ENCODE measurements at regions not wholly inside any gene's neighbourhood (a gene's known extent, or its start where the extent isn't known, plus 50 kb on each side); places are given as distances from the start of the nearest gene placed in this dataset.

DNA sequence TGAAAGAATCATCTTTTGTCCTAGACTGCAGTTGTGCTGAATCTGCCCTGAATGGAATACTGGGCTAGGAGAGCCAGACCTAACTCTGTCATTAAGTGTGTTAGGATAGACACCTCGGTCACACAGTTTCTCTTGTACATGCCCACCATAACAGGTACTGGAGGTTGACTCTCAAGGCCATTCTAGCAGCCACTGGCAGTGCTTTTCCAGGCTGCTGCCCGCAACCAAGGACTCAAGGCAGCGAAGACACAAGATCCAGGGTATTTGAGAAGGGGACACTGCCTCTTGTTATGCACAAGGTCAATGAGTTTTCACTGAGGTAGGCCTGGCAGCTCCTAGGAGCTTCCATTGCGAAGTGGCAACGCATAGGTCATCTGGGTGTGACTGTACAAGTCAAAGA lies 70.6 kb upstream of the ZNF746 start:
- TF ChIP-seq, protein P1, sequence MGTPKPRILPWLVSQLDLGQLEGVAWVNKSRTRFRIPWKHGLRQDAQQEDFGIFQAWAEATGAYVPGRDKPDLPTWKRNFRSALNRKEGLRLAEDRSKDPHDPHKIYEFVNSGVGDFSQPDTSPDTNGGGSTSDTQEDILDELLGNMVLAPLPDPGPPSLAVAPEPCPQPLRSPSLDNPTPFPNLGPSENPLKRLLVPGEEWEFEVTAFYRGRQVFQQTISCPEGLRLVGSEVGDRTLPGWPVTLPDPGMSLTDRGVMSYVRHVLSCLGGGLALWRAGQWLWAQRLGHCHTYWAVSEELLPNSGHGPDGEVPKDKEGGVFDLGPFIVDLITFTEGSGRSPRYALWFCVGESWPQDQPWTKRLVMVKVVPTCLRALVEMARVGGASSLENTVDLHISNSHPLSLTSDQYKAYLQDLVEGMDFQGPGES (IDR thresholded peaks at IDR 0.05; ENCODE audit: low read depth, low read length), result no peak
- TF ChIP-seq MXI1 (IDR thresholded peaks at IDR 0.05; ENCODE audit: low read depth, low read length), result no peak
- TF ChIP-seq ELF1 (IDR thresholded peaks at IDR 0.05), result no peak
- TF ChIP-seq JUND (IDR thresholded peaks at IDR 0.05), result no peak
- no peak for TF ChIP-seq RFX5 (IDR thresholded peaks at IDR 0.05; ENCODE audit: low read length)
- no peak for TF ChIP-seq FOXM1 (IDR thresholded peaks at IDR 0.05; ENCODE audit: low read depth)
- TF ChIP-seq RCOR1 (IDR thresholded peaks at IDR 0.05; ENCODE audit: low read length), result no peak
- no peak for TF ChIP-seq SMC3 (IDR thresholded peaks at IDR 0.05; ENCODE audit: low read depth, low read length)
- no peak for TF ChIP-seq FOSL2 (IDR thresholded peaks at IDR 0.05; ENCODE audit: borderline replicate concordance, low read depth)
- TF ChIP-seq, protein P2, sequence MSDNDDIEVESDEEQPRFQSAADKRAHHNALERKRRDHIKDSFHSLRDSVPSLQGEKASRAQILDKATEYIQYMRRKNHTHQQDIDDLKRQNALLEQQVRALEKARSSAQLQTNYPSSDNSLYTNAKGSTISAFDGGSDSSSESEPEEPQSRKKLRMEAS (IDR thresholded peaks at IDR 0.05; ENCODE audit: low read depth), result no peak
- TF ChIP-seq, protein P3, sequence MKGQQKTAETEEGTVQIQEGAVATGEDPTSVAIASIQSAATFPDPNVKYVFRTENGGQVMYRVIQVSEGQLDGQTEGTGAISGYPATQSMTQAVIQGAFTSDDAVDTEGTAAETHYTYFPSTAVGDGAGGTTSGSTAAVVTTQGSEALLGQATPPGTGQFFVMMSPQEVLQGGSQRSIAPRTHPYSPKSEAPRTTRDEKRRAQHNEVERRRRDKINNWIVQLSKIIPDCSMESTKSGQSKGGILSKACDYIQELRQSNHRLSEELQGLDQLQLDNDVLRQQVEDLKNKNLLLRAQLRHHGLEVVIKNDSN (IDR thresholded peaks at IDR 0.05; ENCODE audit: borderline replicate concordance, low read depth), result no peak
- ChIA-PET POLR2A (no interaction called here), CTCF (interaction anchor here (2.1 kb wide), 1 partner anchor 57 kb away, joined by 5 read pairs; no protein-coding TSS in a partner anchor)
- Histone ChIP-seq H3K4me1 (ENCODE audit: control insufficient read depth in 1 of 2, insufficient read depth in 2 of 2, low read depth in 1 of 2, low read length in 1 of 2) (no peaks in the 10 kb centered on the region; a peak in 1 of 4 replicates), H3K27ac (ENCODE audit: low read depth in 2 of 2, low read length in 1 of 2) (no peak overlapping the region), H3K4me2 (no peak overlapping the region), H3K9ac (no peak overlapping the region), H3K9me3 (peaks cover 32% of the 10 kb centered on the region; the same call in 1 of the 2 replicates), H3K9me2 (no peaks in the 10 kb centered on the region), H3K4me3 (ENCODE audit: low read depth in 2 of 2, low read length in 1 of 2) (no peak overlapping the region), H3F3A (replicated peaks; ENCODE audit: insufficient read depth) (no peaks in the 10 kb centered on the region), H4K20me1 (ENCODE audit: insufficient read depth) (no peaks in the 10 kb centered on the region; the same call in 1 of the 2 replicates), H3K36me3 (replicated peaks in 1 of 2; ENCODE audit: control insufficient read depth in 1 of 2, insufficient read depth in 2 of 2, low read length in 1 of 2) (peaks cover 31 to 64% of the 10 kb centered on the region in 2 experiments), H3K27me3 (ENCODE audit: insufficient read depth) (no peaks in the 10 kb centered on the region), H2AFZ (ENCODE audit: low read depth) (no peak overlapping the region), H3K79me2 (ENCODE audit: insufficient read depth) (peaks cover 16% of the 10 kb centered on the region)
- DNase-seq, result no peak
- WGBS (ENCODE audit: low lambda C conversion rate), result 91% methylated on average over 5 of the region's 5 CpGs

DNA sequence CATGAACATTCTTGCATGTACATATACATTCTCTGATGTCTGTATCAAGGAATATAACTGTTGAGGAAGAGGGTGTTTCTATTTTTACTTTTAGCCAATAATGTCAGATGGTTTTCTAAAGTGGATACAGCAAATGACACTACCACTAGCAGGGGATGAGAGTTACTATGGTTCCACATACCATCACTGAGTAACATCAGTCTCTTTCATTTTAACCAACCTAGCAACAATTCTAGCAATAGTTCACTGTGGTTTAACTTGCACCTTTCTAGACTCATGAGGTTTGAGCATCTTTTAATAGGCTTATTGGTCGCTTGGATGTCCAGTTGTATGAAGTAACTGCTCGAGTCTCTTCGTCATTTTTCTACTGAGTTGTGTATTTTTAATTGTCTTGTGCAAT lies 68.5 kb upstream of the ZNF746 start:
- H3K27ac ChIP-seq (ENCODE audit: low read depth in 2 of 2, low read length in 1 of 2), result no peak overlapping the region
- ChIA-PET CTCF (interaction anchor here (1.2 kb wide), 1 partner anchor 23 kb away, joined by 5 read pairs; no protein-coding TSS in a partner anchor), POLR2A (no interaction called here)
- H4K20me1 ChIP-seq (ENCODE audit: insufficient read depth), result no peaks in the 10 kb centered on the region; the same call in 1 of the 2 replicates
- no peaks in the 10 kb centered on the region; a peak in 1 of 4 replicates for H3K4me1 ChIP-seq (ENCODE audit: control insufficient read depth in 1 of 2, insufficient read depth in 2 of 2, low read depth in 1 of 2, low read length in 1 of 2)
- no peaks in the 10 kb centered on the region for H3K9me2 ChIP-seq
- no peak overlapping the region for H2AFZ ChIP-seq (ENCODE audit: low read depth)
- WGBS (ENCODE audit: low lambda C conversion rate), result 96% methylated on average over 3 of the region's 3 CpGs
- H3K9ac ChIP-seq, result no peak overlapping the region
- DNase-seq, result no peak
- H3K4me2 ChIP-seq, result no peak overlapping the region
- H3K36me3 ChIP-seq (replicated peaks in 1 of 2; ENCODE audit: control insufficient read depth in 1 of 2, insufficient read depth in 2 of 2, low read length in 1 of 2), result peaks cover 37 to 70% of the 10 kb centered on the region in 2 experiments
- peaks cover 30% of the 10 kb centered on the region; the same call in 1 of the 2 replicates for H3K79me2 ChIP-seq (ENCODE audit: insufficient read depth)
- peaks cover 26% of the 10 kb centered on the region; the same call in 1 of the 2 replicates for H3K9me3 ChIP-seq
- H3F3A ChIP-seq (replicated peaks; ENCODE audit: insufficient read depth), result no peaks in the 10 kb centered on the region
- H3K27me3 ChIP-seq (ENCODE audit: insufficient read depth), result no peaks in the 10 kb centered on the region
- TF ChIP-seq, protein P4, sequence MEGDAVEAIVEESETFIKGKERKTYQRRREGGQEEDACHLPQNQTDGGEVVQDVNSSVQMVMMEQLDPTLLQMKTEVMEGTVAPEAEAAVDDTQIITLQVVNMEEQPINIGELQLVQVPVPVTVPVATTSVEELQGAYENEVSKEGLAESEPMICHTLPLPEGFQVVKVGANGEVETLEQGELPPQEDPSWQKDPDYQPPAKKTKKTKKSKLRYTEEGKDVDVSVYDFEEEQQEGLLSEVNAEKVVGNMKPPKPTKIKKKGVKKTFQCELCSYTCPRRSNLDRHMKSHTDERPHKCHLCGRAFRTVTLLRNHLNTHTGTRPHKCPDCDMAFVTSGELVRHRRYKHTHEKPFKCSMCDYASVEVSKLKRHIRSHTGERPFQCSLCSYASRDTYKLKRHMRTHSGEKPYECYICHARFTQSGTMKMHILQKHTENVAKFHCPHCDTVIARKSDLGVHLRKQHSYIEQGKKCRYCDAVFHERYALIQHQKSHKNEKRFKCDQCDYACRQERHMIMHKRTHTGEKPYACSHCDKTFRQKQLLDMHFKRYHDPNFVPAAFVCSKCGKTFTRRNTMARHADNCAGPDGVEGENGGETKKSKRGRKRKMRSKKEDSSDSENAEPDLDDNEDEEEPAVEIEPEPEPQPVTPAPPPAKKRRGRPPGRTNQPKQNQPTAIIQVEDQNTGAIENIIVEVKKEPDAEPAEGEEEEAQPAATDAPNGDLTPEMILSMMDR (IDR thresholded peaks at IDR 0.05), result no peak
- TF ChIP-seq YY1 (IDR thresholded peaks at IDR 0.05; ENCODE audit: low read depth) (no peak), TAF1 (IDR thresholded peaks at IDR 0.05; ENCODE audit: borderline replicate concordance, low read depth, low read length) (no peak), RCOR1 (IDR thresholded peaks at IDR 0.05; ENCODE audit: low read length) (no peak), FOSL2 (IDR thresholded peaks at IDR 0.05; ENCODE audit: borderline replicate concordance, low read depth) (no peak), SIN3A (IDR thresholded peaks at IDR 0.05; ENCODE audit: borderline replicate concordance, low read depth, low read length) (no peak)
- TF ChIP-seq, protein P5, sequence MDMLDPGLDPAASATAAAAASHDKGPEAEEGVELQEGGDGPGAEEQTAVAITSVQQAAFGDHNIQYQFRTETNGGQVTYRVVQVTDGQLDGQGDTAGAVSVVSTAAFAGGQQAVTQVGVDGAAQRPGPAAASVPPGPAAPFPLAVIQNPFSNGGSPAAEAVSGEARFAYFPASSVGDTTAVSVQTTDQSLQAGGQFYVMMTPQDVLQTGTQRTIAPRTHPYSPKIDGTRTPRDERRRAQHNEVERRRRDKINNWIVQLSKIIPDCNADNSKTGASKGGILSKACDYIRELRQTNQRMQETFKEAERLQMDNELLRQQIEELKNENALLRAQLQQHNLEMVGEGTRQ (IDR thresholded peaks at IDR 0.05; ENCODE audit: borderline replicate concordance, low read depth, low read length), result no peak
- H3K4me3 ChIP-seq (ENCODE audit: low read depth in 2 of 2, low read length in 1 of 2), result no peak overlapping the region
